Loucy (cell line): ENCODE measurements at regions not wholly inside any gene's neighbourhood (a gene's known extent, or its start where the extent isn't known, plus 50 kb on each side); places are given as distances from the start of the nearest gene placed in this dataset.
A peak's percentile ranks its signal among the peaks of the same experiment; 100 is the strongest.

Experiments
- H2AFZ ChIP-seq: fragments of 200-600 bp; sonication (generic); 2 replicates; pipeline ENCODE4 v1.6.0; 2016; ENCODE audit warnings: antibody characterized with exemption, mild to moderate bottlenecking, low read length, moderate library complexity
- H3F3A ChIP-seq: fragments of 200-600 bp; 2 replicates; pipeline ENCODE4 v1.6.0; 2016; ENCODE audit warnings: antibody characterized with exemption, low read depth, mild to moderate bottlenecking
- H3K27me3 ChIP-seq: fragments of 200-600 bp; sonication (generic); 2 replicates; pipeline ENCODE4 v1.6.1; 2014; ENCODE audit warnings: low read length, mild to moderate bottlenecking; ENCODE audit not compliant: insufficient read depth, poor library complexity, severe bottlenecking
- H3K36me3 ChIP-seq: fragments of 200-600 bp; sonication (generic); 2 replicates; pipeline ENCODE4 v1.6.1; 2016; ENCODE audit warnings: low read length; ENCODE audit not compliant: insufficient read depth
- H3K4me1 ChIP-seq: fragments of 200-600 bp; sonication (generic); 2 replicates; pipeline ENCODE4 v1.5.1; 2014; ENCODE audit warnings: low read length, mild to moderate bottlenecking; ENCODE audit not compliant: insufficient read depth, poor library complexity, severe bottlenecking
- H3K4me2 ChIP-seq: fragments of 200-600 bp; sonication (generic); 2 replicates; pipeline ENCODE4 v1.6.0; 2014; ENCODE audit warnings: antibody characterized with exemption, low read length, low read depth, mild to moderate bottlenecking; ENCODE audit not compliant: poor library complexity, severe bottlenecking
- H3K4me3 ChIP-seq: fragments of 200-600 bp; sonication (generic); 2 replicates; pipeline ENCODE4 v1.5.1; 2014; ENCODE audit warnings: low read length, mild to moderate bottlenecking, mixed read lengths; ENCODE audit not compliant: poor library complexity, severe bottlenecking
- H3K79me2 ChIP-seq: fragments of 200-600 bp; sonication (generic); 2 replicates; pipeline ENCODE4 v1.6.1; 2014; ENCODE audit warnings: low read length; ENCODE audit not compliant: insufficient read depth
- H3K9ac ChIP-seq: fragments of 200-600 bp; sonication (generic); 2 replicates; pipeline ENCODE4 v1.6.0; 2014; ENCODE audit warnings: mild to moderate bottlenecking, low read depth, low read length, moderate library complexity; ENCODE audit not compliant: poor library complexity, severe bottlenecking
- H3K9me2 ChIP-seq: fragments of 200-600 bp; sonication (generic); replicated peaks from 2 replicates; pipeline ENCODE4 v1.6.1; 2016; ENCODE audit warnings: low read depth, low read length, mixed read lengths
- H3K9me3 ChIP-seq: fragments of 200-600 bp; sonication (generic); 2 replicates; pipeline ENCODE4 v1.6.1; 2014; ENCODE audit warnings: mild to moderate bottlenecking, antibody characterized with exemption, low read length, low read depth; ENCODE audit not compliant: insufficient read depth
- H4K20me1 ChIP-seq: fragments of 200-600 bp; sonication (generic); 2 replicates; pipeline ENCODE4 v1.6.0; 2014; ENCODE audit warnings: antibody characterized with exemption, low read length, mild to moderate bottlenecking; ENCODE audit not compliant: insufficient read depth, poor library complexity, severe bottlenecking
- EZH2phosphoT487 ChIP-seq: fragments of 200-600 bp; IDR thresholded peaks from 2 replicates; pipeline ENCODE4 v1.6.1; 2018; ENCODE audit warnings: antibody characterized with exemption, mild to moderate bottlenecking, moderate library complexity, borderline replicate concordance
- TF ChIP-seq, protein P1 (sequence below): fragments of 200-600 bp; sonication (generic); conservative IDR thresholded peaks from 2 replicates; pipeline ENCODE4 v1.5.1; 2014; ENCODE audit warnings: mild to moderate bottlenecking, antibody characterized with exemption, low read length

DNA sequence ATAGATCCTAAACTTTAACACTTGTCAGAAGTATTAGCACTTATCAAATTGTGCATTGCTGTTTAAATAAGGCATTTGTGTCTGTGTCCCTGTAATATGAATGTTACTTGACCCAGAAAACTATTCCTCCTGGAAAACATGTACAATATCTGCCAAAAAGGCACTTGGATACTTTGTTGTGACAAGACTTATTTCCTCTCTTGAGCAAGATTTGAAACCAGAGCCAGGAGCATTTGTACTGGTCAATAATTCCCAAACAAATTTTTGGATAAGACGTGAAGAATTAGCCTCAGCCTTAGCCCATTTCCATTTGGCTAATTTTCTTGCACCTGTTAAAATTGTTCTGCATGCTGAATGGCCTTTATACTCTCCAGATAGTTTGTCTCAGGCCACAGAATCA lies 176.3 kb upstream of the GK2 start:
- no peaks in the 10 kb centered on the region for H3K79me2 ChIP-seq

GRCh38 chr4:79578606-79579005 lies 170.6 kb upstream of the GK2 start:
- Histone ChIP-seq H3K36me3 (no peaks in the 10 kb centered on the region), H3K27me3 (no peaks in the 10 kb centered on the region), H3K9ac (no peak overlapping the region), H4K20me1 (no peaks in the 10 kb centered on the region), H3K79me2 (no peaks in the 10 kb centered on the region), H3K4me1 (peaks cover 7% of the 10 kb centered on the region), H3K9me2 (no peaks in the 10 kb centered on the region), H2AFZ (no peak overlapping the region), H3F3A (no peaks in the 10 kb centered on the region), H3K4me2 (no peak overlapping the region), H3K4me3 (no peak overlapping the region), H3K9me3 (no peaks in the 10 kb centered on the region)
- no peak for TF ChIP-seq EZH2phosphoT487
- TF ChIP-seq, protein P1, sequence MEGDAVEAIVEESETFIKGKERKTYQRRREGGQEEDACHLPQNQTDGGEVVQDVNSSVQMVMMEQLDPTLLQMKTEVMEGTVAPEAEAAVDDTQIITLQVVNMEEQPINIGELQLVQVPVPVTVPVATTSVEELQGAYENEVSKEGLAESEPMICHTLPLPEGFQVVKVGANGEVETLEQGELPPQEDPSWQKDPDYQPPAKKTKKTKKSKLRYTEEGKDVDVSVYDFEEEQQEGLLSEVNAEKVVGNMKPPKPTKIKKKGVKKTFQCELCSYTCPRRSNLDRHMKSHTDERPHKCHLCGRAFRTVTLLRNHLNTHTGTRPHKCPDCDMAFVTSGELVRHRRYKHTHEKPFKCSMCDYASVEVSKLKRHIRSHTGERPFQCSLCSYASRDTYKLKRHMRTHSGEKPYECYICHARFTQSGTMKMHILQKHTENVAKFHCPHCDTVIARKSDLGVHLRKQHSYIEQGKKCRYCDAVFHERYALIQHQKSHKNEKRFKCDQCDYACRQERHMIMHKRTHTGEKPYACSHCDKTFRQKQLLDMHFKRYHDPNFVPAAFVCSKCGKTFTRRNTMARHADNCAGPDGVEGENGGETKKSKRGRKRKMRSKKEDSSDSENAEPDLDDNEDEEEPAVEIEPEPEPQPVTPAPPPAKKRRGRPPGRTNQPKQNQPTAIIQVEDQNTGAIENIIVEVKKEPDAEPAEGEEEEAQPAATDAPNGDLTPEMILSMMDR = no peak

More for the DNA sequence above, 176.3 kb upstream of the GK2 start:
- H3K9ac ChIP-seq = no peak overlapping the region
- no peak overlapping the region for H2AFZ ChIP-seq
- no peak overlapping the region for H3K4me2 ChIP-seq
- no peaks in the 10 kb centered on the region for H3K36me3 ChIP-seq
- TF ChIP-seq, protein P1 = no peak
- TF ChIP-seq EZH2phosphoT487 = no peak
- no peaks in the 10 kb centered on the region for H3K27me3 ChIP-seq
- no peaks in the 10 kb centered on the region for H3F3A ChIP-seq
- no peak overlapping the region for H3K4me3 ChIP-seq
- H3K4me1 ChIP-seq = no peaks in the 10 kb centered on the region
- no peaks in the 10 kb centered on the region for H3K9me3 ChIP-seq
- no peaks in the 10 kb centered on the region for H4K20me1 ChIP-seq
- no peaks in the 10 kb centered on the region for H3K9me2 ChIP-seq

- Histone ChIP-seq H3K27me3 (no peaks in the 10 kb centered on the region), H3K36me3 (no peaks in the 10 kb centered on the region), H3K9me2 (no peaks in the 10 kb centered on the region), H3K9me3 (no peaks in the 10 kb centered on the region), H3K4me3 (no peak overlapping the region), H2AFZ (no peak overlapping the region), H3K4me1 (peaks cover 7% of the 10 kb centered on the region), H3F3A (no peaks in the 10 kb centered on the region), H3K4me2 (no peak overlapping the region), H3K79me2 (no peaks in the 10 kb centered on the region), H3K9ac (no peak overlapping the region), H4K20me1 (no peaks in the 10 kb centered on the region)
- no peak for TF ChIP-seq EZH2phosphoT487
- TF ChIP-seq, protein P1 = peak; percentile 89
These were observed 168.4 kb upstream of the GK2 start for GRCh38 chr4:79576429-79576753.
